Neuronal stem cell (in vitro differentiated cells): ENCODE measurements at regions not wholly inside any gene's neighbourhood (a gene's known extent, or its start where the extent isn't known, plus 50 kb on each side); places are given as distances from the start of the nearest gene placed in this dataset.
"Not testable (repeated sequence)": the region's sequence is repeated elsewhere in the genome, so short reads cannot be mapped to it uniquely, and the experiment has no call there.

Experiments used
- DNase-seq: peaks from one replicate; pipeline ENCODE4 v3.0.0-alpha.2; 2013; ENCODE audit warnings: low spot score
- H2AFZ ChIP-seq: one replicate; pipeline ENCODE4 v1.6.1; 2013; ENCODE audit warnings: mild to moderate bottlenecking, low read length, inconsistent platforms
- H2AK5ac ChIP-seq: 2 replicates; pipeline ENCODE4 v1.6.1; 2013; ENCODE audit warnings: low read depth, mild to moderate bottlenecking, inconsistent platforms, low read length, moderate library complexity, mixed read lengths
- H2BK120ac ChIP-seq: 2 replicates; pipeline ENCODE4 v1.6.1; 2013; ENCODE audit warnings: low read depth, mild to moderate bottlenecking, inconsistent platforms, low read length, moderate library complexity, mixed read lengths
- H2BK12ac ChIP-seq: one replicate; pipeline ENCODE4 v1.6.1; 2013; ENCODE audit warnings: low read length, inconsistent platforms
- H2BK15ac ChIP-seq: 2 replicates; pipeline ENCODE4 v1.6.1; 2013; ENCODE audit warnings: mild to moderate bottlenecking, low read length, inconsistent platforms, mixed read lengths
- H2BK5ac ChIP-seq: one replicate; pipeline ENCODE4 v1.6.1; 2013; ENCODE audit warnings: inconsistent platforms, mild to moderate bottlenecking, low read length, moderate library complexity
- H3K14ac ChIP-seq: one replicate; pipeline ENCODE4 v1.6.1; 2013; ENCODE audit warnings: low read length, inconsistent platforms
- H3K18ac ChIP-seq: 2 replicates; pipeline ENCODE4 v1.6.1; 2013; ENCODE audit warnings: low read length, inconsistent platforms
- H3K23ac ChIP-seq: 2 replicates; pipeline ENCODE4 v1.6.1; 2013; ENCODE audit warnings: low read depth, mild to moderate bottlenecking, mixed read lengths, low read length, inconsistent platforms; ENCODE audit not compliant: poor library complexity
- H3K27ac ChIP-seq: replicated peaks from 3 replicates; pipeline ENCODE4 v1.5.1; 2013; ENCODE audit warnings: low read length, inconsistent platforms
- H3K27me3 ChIP-seq, 3 experiments: 2 replicates each; pipeline ENCODE4 v1.6.1; 2013; ENCODE audit warnings: low read length in 3 of 3, mild to moderate bottlenecking in 2 of 3, inconsistent platforms in 1 of 3, low read depth in 1 of 3, mixed read lengths in 1 of 3, moderate library complexity in 1 of 3; ENCODE audit not compliant: control insufficient read depth in 3 of 3, insufficient read depth in 3 of 3
- H3K36me3 ChIP-seq, 2 donors: replicated peaks in 1 of 2; 2 replicates each; pipeline ENCODE4 v1.6.1; 2013; ENCODE audit warnings: low read length in 2 of 2; ENCODE audit not compliant: control insufficient read depth in 2 of 2, insufficient read depth in 2 of 2
- H3K4ac ChIP-seq: 2 replicates; pipeline ENCODE4 v1.6.1; 2013; ENCODE audit warnings: inconsistent platforms, mild to moderate bottlenecking, low read length, moderate library complexity
- H3K4me1 ChIP-seq, 2 donors: 1 replicate in 1 of 2; 2 replicates in 1 of 2; pipeline ENCODE4 v1.6.1; 2013; ENCODE audit warnings: low read length in 2 of 2, low read depth in 1 of 2; ENCODE audit not compliant: control insufficient read depth in 2 of 2, insufficient read depth in 1 of 2
- H3K4me2 ChIP-seq: one replicate; pipeline ENCODE4 v1.6.1; 2013; ENCODE audit warnings: mild to moderate bottlenecking, low read length, inconsistent platforms; ENCODE audit not compliant: insufficient read depth, poor library complexity, severe bottlenecking
- H3K4me3 ChIP-seq, 2 donors: 2 replicates each; pipeline ENCODE4 v1.5.1; 2013; ENCODE audit warnings: low read length in 2 of 2, mild to moderate bottlenecking in 2 of 2, inconsistent platforms in 1 of 2, moderate library complexity in 1 of 2
- H3K79me1 ChIP-seq: one replicate; pipeline ENCODE4 v1.6.1; 2013; ENCODE audit warnings: low read depth, mild to moderate bottlenecking, inconsistent platforms, low read length, moderate library complexity
- H3K9ac ChIP-seq: one replicate; pipeline ENCODE4 v1.6.1; 2013; ENCODE audit warnings: mild to moderate bottlenecking, low read depth, low read length, inconsistent platforms; ENCODE audit not compliant: poor library complexity
- H3K9me3 ChIP-seq, 2 donors: replicated peaks in 1 of 2; 2 replicates each; pipeline versions ENCODE3 to v1.6.1; 2013; ENCODE audit warnings: low read length in 2 of 2, mild to moderate bottlenecking in 2 of 2, inconsistent platforms in 1 of 2, low read depth in 1 of 2, mixed read lengths in 1 of 2, moderate library complexity in 1 of 2; ENCODE audit not compliant: control insufficient read depth in 2 of 2, insufficient read depth in 1 of 2
- H4K8ac ChIP-seq: one replicate; pipeline ENCODE4 v1.6.1; 2013; ENCODE audit warnings: low read depth, mild to moderate bottlenecking, inconsistent platforms, low read length, moderate library complexity
- H4K91ac ChIP-seq: one replicate; pipeline ENCODE4 v1.6.1; 2013; ENCODE audit warnings: low read length, low read depth, mild to moderate bottlenecking, inconsistent platforms; ENCODE audit not compliant: poor library complexity
- WGBS, 2 donors: extraction: QIAGEN DNeasy Blood & Tissue Kit; methylation state at CpG; one replicate each; pipeline ENCODE4 v1.1.7; 2013; ENCODE audit warnings: missing lambda C conversion rate in 2 of 2, mixed read lengths in 1 of 2; ENCODE audit not compliant: insufficient read length in 2 of 2, insufficient replicate concordance in 1 of 2; ENCODE audit errors: extremely low coverage in 2 of 2; 5-methylcytosine and 5-hydroxymethylcytosine counted together

DNA sequence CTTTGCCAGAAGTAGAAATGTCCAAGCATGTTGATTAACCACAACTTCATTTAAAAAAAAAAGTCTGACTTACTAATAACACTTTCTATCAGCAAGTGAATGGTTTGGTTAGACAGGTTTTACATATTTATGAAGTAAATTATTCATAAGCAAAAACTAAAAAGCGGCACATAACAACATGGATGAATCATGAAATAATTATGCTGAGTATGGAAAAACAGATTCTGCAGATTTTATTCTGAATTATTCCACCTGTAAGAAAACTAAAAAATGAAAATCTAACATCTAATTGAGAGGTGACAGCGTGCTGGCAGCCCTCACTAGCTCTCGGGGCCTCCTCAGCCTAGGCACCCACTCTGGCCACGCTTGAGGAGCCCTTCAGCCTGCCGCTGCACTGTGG is 173.5 kb downstream of the ADAM29 start:
- no peak overlapping the region for H4K91ac ChIP-seq

DNA sequence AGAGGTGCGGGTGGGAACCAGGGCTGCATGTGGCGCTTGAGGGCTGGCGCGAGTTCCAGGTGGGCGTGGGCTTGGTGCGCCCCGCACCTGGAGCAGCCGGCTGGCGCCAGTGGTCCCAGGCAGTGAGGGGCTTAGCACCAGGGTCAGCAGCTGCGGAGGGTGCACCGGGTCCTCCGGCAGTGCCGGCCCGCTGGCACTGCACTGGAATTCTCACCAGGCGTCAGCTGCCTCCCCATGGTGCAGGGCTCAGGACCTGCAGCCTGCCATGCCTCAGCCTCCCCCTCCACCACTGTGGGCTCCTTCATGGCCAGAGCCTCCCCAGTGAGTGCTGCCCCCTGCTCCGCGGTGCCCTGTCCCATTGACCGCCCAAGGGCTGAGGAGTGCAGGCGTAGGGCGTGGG is 174.0 kb downstream of the ADAM29 start:
- Histone ChIP-seq H3K4me1 (no peaks in the 10 kb centered on the region), H3K18ac (no peak overlapping the region), H3K14ac (no peak overlapping the region), H2AK5ac (no peak overlapping the region), H2BK120ac (no peak overlapping the region), H3K9ac (peak overlapping the region; percentile 21), H3K79me1 (no peaks in the 10 kb centered on the region), H3K27me3 (no peaks in the 10 kb centered on the region), H3K4ac (no peak overlapping the region), H2BK5ac (no peak overlapping the region), H3K4me2 (no peak overlapping the region), H2BK15ac (no peak overlapping the region), H4K91ac (no peak overlapping the region), H3K36me3 (no peaks in the 10 kb centered on the region), H3K9me3 (no peaks in the 10 kb centered on the region), H3K4me3 (no peak overlapping the region), H2AFZ (no peak overlapping the region), H4K8ac (no peak overlapping the region), H3K23ac (no peak overlapping the region), H3K27ac (no peak overlapping the region), H2BK12ac (no peak overlapping the region)
- WGBS, 2 donors, result no CpG with 5 or more reads among the region's 20 CpGs
- no peak for DNase-seq

More for the DNA sequence above, 173.5 kb downstream of the ADAM29 start:
- Histone ChIP-seq H3K4me1 (no peaks in the 10 kb centered on the region), H3K23ac (no peak overlapping the region), H2AK5ac (no peak overlapping the region), H3K18ac (no peak overlapping the region), H2AFZ (no peak overlapping the region), H3K9ac (no peak overlapping the region), H3K27me3 (no peaks in the 10 kb centered on the region), H3K4me3 (no peak overlapping the region), H3K4ac (no peak overlapping the region), H3K79me1 (no peaks in the 10 kb centered on the region), H2BK5ac (no peak overlapping the region), H2BK120ac (no peak overlapping the region), H3K9me3 (no peaks in the 10 kb centered on the region), H3K14ac (no peak overlapping the region), H4K8ac (no peak overlapping the region), H3K27ac (no peak overlapping the region), H3K36me3 (no peaks in the 10 kb centered on the region), H3K4me2 (no peak overlapping the region), H2BK12ac (no peak overlapping the region), H2BK15ac (no peak overlapping the region)
- WGBS, 2 donors, result no CpG with 5 or more reads among the region's 5 CpGs
- no peak for DNase-seq

DNA sequence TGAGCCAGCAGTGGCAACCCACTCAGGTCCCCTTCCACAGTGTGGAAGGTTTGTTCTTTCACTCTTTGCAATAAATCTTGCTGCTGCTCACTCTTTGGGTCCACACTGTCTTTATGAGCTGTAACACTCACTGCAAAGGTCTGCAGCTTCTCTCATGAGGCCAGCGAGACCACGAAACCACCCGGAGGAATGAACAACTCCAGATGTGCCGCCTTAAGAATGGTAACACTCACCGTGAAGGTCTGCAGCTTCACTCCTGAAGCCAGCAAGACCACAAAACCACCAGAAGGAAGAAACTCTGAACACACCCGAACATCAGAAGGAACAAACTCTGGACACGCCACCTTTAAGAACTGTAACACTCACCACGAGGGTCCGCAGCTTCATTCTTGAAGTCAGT is 174.9 kb downstream of the ADAM29 start:
- not testable (repeated sequence) for H3K36me3 ChIP-seq, H2BK120ac ChIP-seq, H2BK5ac ChIP-seq, H3K79me1 ChIP-seq, H4K8ac ChIP-seq, H4K91ac ChIP-seq, H3K4ac ChIP-seq, DNase-seq, H3K9ac ChIP-seq, H3K27ac ChIP-seq, H3K18ac ChIP-seq, H3K4me1 ChIP-seq, H2BK12ac ChIP-seq, H2BK15ac ChIP-seq, H3K27me3 ChIP-seq, H2AK5ac ChIP-seq, H3K4me3 ChIP-seq, H2AFZ ChIP-seq, H3K4me2 ChIP-seq, H3K14ac ChIP-seq, H3K9me3 ChIP-seq, H3K23ac ChIP-seq
- no CpG with 5 or more reads among the region's 9 CpGs for WGBS, 2 donors

DNA sequence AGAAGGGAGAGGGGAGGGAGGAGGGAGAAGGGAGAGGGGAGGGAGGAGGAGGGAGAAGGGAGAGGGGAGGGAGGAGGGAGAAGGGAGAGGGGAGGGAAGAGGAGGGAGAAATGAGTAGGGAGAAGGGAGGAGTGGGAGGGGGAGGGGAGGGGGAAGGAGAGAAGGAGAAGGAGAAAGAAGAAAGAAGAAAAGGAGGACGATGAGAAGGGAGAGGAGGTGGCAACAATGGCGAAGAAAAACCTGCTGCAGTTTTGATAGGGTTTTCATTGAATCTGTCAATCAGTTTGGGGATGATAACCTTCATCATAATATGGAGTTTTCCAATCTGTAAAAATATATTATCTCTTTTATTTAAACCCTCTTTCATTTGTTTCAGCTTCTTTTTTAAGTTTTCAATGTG is 185.2 kb downstream of the ADAM29 start:
- Histone ChIP-seq H3K23ac (no peak overlapping the region), H4K91ac (no peak overlapping the region), H3K4me1 (peaks cover 0 to 1% of the 10 kb centered on the region in 2 donors), H2AK5ac (no peak overlapping the region), H2BK15ac (no peak overlapping the region), H3K14ac (no peak overlapping the region), H2BK120ac (no peak overlapping the region), H2AFZ (no peak overlapping the region), H3K36me3 (no peaks in the 10 kb centered on the region), H2BK5ac (no peak overlapping the region), H3K27me3 (no peaks in the 10 kb centered on the region), H3K18ac (no peak overlapping the region), H3K27ac (no peak overlapping the region), H3K4me3 (no peak overlapping the region), H2BK12ac (no peak overlapping the region), H3K9me3 (no peaks in the 10 kb centered on the region), H3K4me2 (no peak overlapping the region), H3K9ac (no peak overlapping the region), H4K8ac (no peak overlapping the region), H3K4ac (no peak overlapping the region), H3K79me1 (no peaks in the 10 kb centered on the region)
- no CpG with 5 or more reads among the region's 2 CpGs for WGBS, 2 donors
- DNase-seq, result no peak
